ENCODE measurements at regions not wholly inside any gene's neighbourhood (a gene's known extent, or its start where the extent isn't known, plus 50 kb on each side); places are given as distances from the start of the nearest gene placed in this dataset.

DNA sequence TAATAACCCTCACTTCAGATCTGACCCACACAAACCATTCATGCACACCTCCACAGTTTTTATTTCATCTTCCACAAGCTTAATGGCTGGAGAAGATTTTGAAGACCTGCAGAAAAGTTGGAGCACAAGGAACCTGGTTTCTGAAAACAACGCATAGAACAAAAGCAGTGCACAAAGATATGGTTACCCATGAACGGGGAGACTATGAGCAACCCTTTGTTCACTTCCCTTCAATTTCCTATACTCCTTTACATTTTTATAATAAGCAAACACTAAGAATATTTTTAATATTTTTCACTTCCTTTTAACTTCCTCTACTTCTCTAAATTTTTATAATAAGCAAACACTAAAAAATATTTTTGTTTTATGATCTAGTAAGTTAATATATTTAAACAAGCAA lies 103.5 kb upstream of the UBE2E2 start:
- TF ChIP-seq EZH2 (IDR thresholded peaks at IDR 0.05; ENCODE audit: borderline replicate concordance, low read depth, low read length, severe bottlenecking): no peak
- TF ChIP-seq FOS (IDR thresholded peaks at IDR 0.05; ENCODE audit: borderline replicate concordance, insufficient read depth, low read length): peak; percentile 59
- dilution Hi-C loops (cut with MboI; ENCODE audit: extremely low pct_ligation_motif_present, low sequenced_read_pairs) (no loop called here), intact Hi-C loops (cut with micrococcal nuclease) (loop anchor here (5.0 kb wide), 1 partner anchor 82 kb away; no protein-coding TSS in a partner anchor)
- POLR2A ChIA-PET: no interaction called here
- Histone ChIP-seq H3K4me1 (ENCODE audit: control insufficient read depth, extremely low read depth, insufficient read depth, low read length) (peaks cover 33% of the 10 kb centered on the region), H3K79me2 (ENCODE audit: control insufficient read depth, insufficient read depth, low read length) (no peaks in the 10 kb centered on the region), H3K4me3 (replicated peaks in 1 of 3; ENCODE audit: insufficient read depth in 1 of 3, low read depth in 1 of 3, low read length in 3 of 3) (no peak overlapping the region), H3K4me2 (ENCODE audit: insufficient read depth, low read length) (peak overlapping the region; percentile 86), H3K36me3 (ENCODE audit: control insufficient read depth in 2 of 2, extremely low read depth in 1 of 2, insufficient read depth in 2 of 2, low read length in 2 of 2) (no peaks in the 10 kb centered on the region), H3K9me1 (replicated peaks; ENCODE audit: control insufficient read depth, extremely low read depth, insufficient read depth, low read length) (no peaks in the 10 kb centered on the region), H2AFZ (ENCODE audit: low read depth, low read length) (peak overlapping the region; percentile 91), H3K9me3 (replicated peaks; ENCODE audit: control insufficient read depth, insufficient read depth, low read length) (no peaks in the 10 kb centered on the region), H3K27me3 (ENCODE audit: control insufficient read depth in 2 of 2, insufficient read depth in 2 of 2, low read length in 2 of 2) (no peaks in the 10 kb centered on the region), H3K9ac (replicated peaks; ENCODE audit: extremely low read depth, insufficient read depth, low read length) (peak overlapping the region; percentile 30), H3K27ac (ENCODE audit: insufficient read depth, low read depth, low read length) (peak overlapping the region; percentile 75), H4K20me1 (replicated peaks; ENCODE audit: control insufficient read depth, extremely low read depth, insufficient read depth, low read length) (no peaks in the 10 kb centered on the region)
- CTCF ChIA-PET: interaction anchor here (0.6 to 1.0 kb wide), 2 partner anchors 21 to 38 kb away, joined by 3 read pairs; no protein-coding TSS in a partner anchor
- BruUV-seq (replicated peaks): TSS peak; percentile 54
- FAIRE-seq: peak; percentile 77
- DNase-seq (ENCODE audit: low read depth, low spot score): peak; percentile 55

DNA sequence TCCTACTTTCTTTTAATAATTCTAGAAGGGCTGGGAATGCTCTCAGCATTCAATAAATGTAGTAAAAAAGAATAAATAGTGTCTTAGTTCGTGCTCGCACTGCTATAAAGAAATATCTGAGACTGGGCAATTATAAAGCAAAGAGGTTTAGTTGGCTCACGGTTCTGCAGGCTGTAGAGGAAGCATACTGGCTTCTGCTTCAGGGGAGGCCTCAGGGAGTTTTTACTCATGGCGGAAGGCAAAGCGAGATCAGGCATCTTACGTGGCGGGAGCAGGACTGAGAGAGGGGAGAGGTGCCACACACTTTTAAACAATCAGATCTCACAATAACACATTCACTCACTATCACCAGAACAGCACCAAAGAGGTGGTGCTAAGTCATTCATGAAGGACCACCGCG lies 103.0 kb upstream of the UBE2E2 start:
- no TSS peak for BruUV-seq (replicated peaks)
- intact Hi-C loops (cut with micrococcal nuclease): loop anchor here (5.0 kb wide), 1 partner anchor 83 kb away; no protein-coding TSS in a partner anchor

More for the DNA sequence above, 103.0 kb upstream of the UBE2E2 start:
- Histone ChIP-seq H3K9me1 (replicated peaks; ENCODE audit: control insufficient read depth, extremely low read depth, insufficient read depth, low read length) (no peaks in the 10 kb centered on the region), H3K79me2 (ENCODE audit: control insufficient read depth, insufficient read depth, low read length) (no peaks in the 10 kb centered on the region), H3K27me3 (ENCODE audit: control insufficient read depth in 2 of 2, insufficient read depth in 2 of 2, low read length in 2 of 2) (no peaks in the 10 kb centered on the region), H4K20me1 (replicated peaks; ENCODE audit: control insufficient read depth, extremely low read depth, insufficient read depth, low read length) (no peaks in the 10 kb centered on the region), H3K4me3 (replicated peaks in 1 of 3; ENCODE audit: insufficient read depth in 1 of 3, low read depth in 1 of 3, low read length in 3 of 3) (no peak overlapping the region), H2AFZ (ENCODE audit: low read depth, low read length) (peak overlapping the region; percentile 70), H3K9me3 (replicated peaks; ENCODE audit: control insufficient read depth, insufficient read depth, low read length) (no peaks in the 10 kb centered on the region), H3K27ac (ENCODE audit: insufficient read depth, low read depth, low read length) (peak overlapping the region; percentile 75), H3K9ac (replicated peaks; ENCODE audit: extremely low read depth, insufficient read depth, low read length) (peak overlapping the region; percentile 30), H3K36me3 (ENCODE audit: control insufficient read depth in 2 of 2, extremely low read depth in 1 of 2, insufficient read depth in 2 of 2, low read length in 2 of 2) (no peaks in the 10 kb centered on the region), H3K4me1 (ENCODE audit: control insufficient read depth, extremely low read depth, insufficient read depth, low read length) (peaks cover 34% of the 10 kb centered on the region), H3K4me2 (ENCODE audit: insufficient read depth, low read length) (peak overlapping the region; percentile 86)
- dilution Hi-C loops (cut with MboI; ENCODE audit: extremely low pct_ligation_motif_present, low sequenced_read_pairs): no loop called here
- FAIRE-seq: no peak
- CTCF ChIA-PET: interaction anchor here (1.0 kb wide), 1 partner anchor 37 kb away, joined by 3 read pairs; no protein-coding TSS in a partner anchor
- TF ChIP-seq, protein P1, sequence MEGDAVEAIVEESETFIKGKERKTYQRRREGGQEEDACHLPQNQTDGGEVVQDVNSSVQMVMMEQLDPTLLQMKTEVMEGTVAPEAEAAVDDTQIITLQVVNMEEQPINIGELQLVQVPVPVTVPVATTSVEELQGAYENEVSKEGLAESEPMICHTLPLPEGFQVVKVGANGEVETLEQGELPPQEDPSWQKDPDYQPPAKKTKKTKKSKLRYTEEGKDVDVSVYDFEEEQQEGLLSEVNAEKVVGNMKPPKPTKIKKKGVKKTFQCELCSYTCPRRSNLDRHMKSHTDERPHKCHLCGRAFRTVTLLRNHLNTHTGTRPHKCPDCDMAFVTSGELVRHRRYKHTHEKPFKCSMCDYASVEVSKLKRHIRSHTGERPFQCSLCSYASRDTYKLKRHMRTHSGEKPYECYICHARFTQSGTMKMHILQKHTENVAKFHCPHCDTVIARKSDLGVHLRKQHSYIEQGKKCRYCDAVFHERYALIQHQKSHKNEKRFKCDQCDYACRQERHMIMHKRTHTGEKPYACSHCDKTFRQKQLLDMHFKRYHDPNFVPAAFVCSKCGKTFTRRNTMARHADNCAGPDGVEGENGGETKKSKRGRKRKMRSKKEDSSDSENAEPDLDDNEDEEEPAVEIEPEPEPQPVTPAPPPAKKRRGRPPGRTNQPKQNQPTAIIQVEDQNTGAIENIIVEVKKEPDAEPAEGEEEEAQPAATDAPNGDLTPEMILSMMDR (IDR thresholded peaks at IDR 0.05; ENCODE audit: extremely low read depth in 1 of 2, insufficient read depth in 1 of 2, low read depth in 1 of 2, low read length in 2 of 2): no peak
- TF ChIP-seq, protein P2, sequence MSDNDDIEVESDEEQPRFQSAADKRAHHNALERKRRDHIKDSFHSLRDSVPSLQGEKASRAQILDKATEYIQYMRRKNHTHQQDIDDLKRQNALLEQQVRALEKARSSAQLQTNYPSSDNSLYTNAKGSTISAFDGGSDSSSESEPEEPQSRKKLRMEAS (IDR thresholded peaks at IDR 0.05; ENCODE audit: insufficient read depth, insufficient read length): no peak
- TF ChIP-seq POLR2AphosphoS5 (IDR thresholded peaks at IDR 0.05; ENCODE audit: insufficient read depth, low read depth, low read length): no peak
- TF ChIP-seq JUN (IDR thresholded peaks at IDR 0.05; ENCODE audit: borderline replicate concordance, insufficient read depth, insufficient read length, low read depth): no peak
- TF ChIP-seq GATA2 (IDR thresholded peaks at IDR 0.05; ENCODE audit: insufficient read depth, insufficient read length, low read depth, low read length): no peak
- TF ChIP-seq MYC (IDR thresholded peaks at IDR 0.05; ENCODE audit: low read depth, low read length): no peak
- no peak for TF ChIP-seq POLR2A (IDR thresholded peaks at IDR 0.05; ENCODE audit: low read depth, low read length)
- no peak for TF ChIP-seq EZH2 (IDR thresholded peaks at IDR 0.05; ENCODE audit: borderline replicate concordance, low read depth, low read length, severe bottlenecking)
- TF ChIP-seq FOS (IDR thresholded peaks at IDR 0.05; ENCODE audit: borderline replicate concordance, insufficient read depth, low read length): no peak
- POLR2A ChIA-PET: no interaction called here
- DNase-seq (ENCODE audit: low read depth, low spot score): no peak

All from endothelial cell of umbilical vein (primary cell).